MM.1S (cell line): ENCODE measurements at regions not wholly inside any gene's neighbourhood (a gene's known extent, or its start where the extent isn't known, plus 50 kb on each side); places are given as distances from the start of the nearest gene placed in this dataset.

Experiments used
- DNase-seq: peaks from one replicate; pipeline ENCODE4 v3.0.0-alpha.2; 2015
- H2AFZ ChIP-seq: fragments of 300-600 bp; sonication (generic); 2 replicates; pipeline ENCODE4 v1.6.0; 2016; ENCODE audit warnings: antibody characterized with exemption, low read length
- H3F3A ChIP-seq: fragments of 300-600 bp; sonication (generic); 2 replicates; pipeline ENCODE4 v1.6.1; 2016; ENCODE audit warnings: mild to moderate bottlenecking, antibody characterized with exemption, low read length, moderate library complexity, mixed read lengths; ENCODE audit not compliant: insufficient read depth
- H3K27ac ChIP-seq: fragments of 300-600 bp; sonication (generic); 2 replicates; pipeline ENCODE4 v1.5.1; 2016; ENCODE audit warnings: mild to moderate bottlenecking, low read length
- H3K27me3 ChIP-seq: fragments of 300-600 bp; sonication (generic); replicated peaks from 2 replicates; pipeline ENCODE4 v1.6.0; 2016; ENCODE audit warnings: low read length; ENCODE audit not compliant: insufficient read depth
- H3K36me3 ChIP-seq: fragments of 300-600 bp; sonication (generic); replicated peaks from 2 replicates; pipeline ENCODE4 v1.6.1; 2016; ENCODE audit warnings: mild to moderate bottlenecking, low read length, mixed read lengths; ENCODE audit not compliant: insufficient read depth
- H3K4me1 ChIP-seq: fragments of 300-600 bp; sonication (generic); 2 replicates; pipeline ENCODE4 v1.6.1; 2016; ENCODE audit warnings: low read length, mixed read lengths
- H3K4me2 ChIP-seq: fragments of 300-600 bp; sonication (generic); 2 replicates; pipeline ENCODE4 v1.6.0; 2016; ENCODE audit warnings: low read depth, low read length
- H3K4me3 ChIP-seq: fragments of 300-600 bp; sonication (generic); 2 replicates; pipeline ENCODE4 v1.5.1; 2016; ENCODE audit warnings: low read length, mixed read lengths
- H3K79me2 ChIP-seq: fragments of 300-600 bp; sonication (generic); 2 replicates; pipeline ENCODE4 v1.6.1; 2016; ENCODE audit warnings: mixed run types, low read length, mixed read lengths
- H3K9ac ChIP-seq: fragments of 300-600 bp; sonication (generic); 2 replicates; pipeline ENCODE4 v1.6.1; 2016; ENCODE audit warnings: low read length, mixed read lengths
- H3K9me2 ChIP-seq: fragments of 300-600 bp; sonication (generic); replicated peaks from 2 replicates; pipeline ENCODE4 v1.6.1; 2016; ENCODE audit warnings: mild to moderate bottlenecking, low read length, mixed read lengths; ENCODE audit not compliant: insufficient read depth
- H3K9me3 ChIP-seq: fragments of 300-600 bp; sonication (generic); replicated peaks from 2 replicates; pipeline ENCODE4 v1.6.1; 2016; ENCODE audit warnings: mild to moderate bottlenecking, low read length, mixed read lengths; ENCODE audit not compliant: insufficient read depth
- H4K20me1 ChIP-seq: fragments of 300-600 bp; sonication (generic); 2 replicates; pipeline ENCODE4 v1.6.1; 2016; ENCODE audit warnings: mild to moderate bottlenecking, low read length, moderate library complexity, mixed read lengths; ENCODE audit not compliant: insufficient read depth
- CTCF ChIP-seq: fragments of 300-600 bp; sonication (generic); IDR thresholded peaks from 2 replicates; pipeline ENCODE4 v1.5.1; 2016; ENCODE audit warnings: antibody characterized with exemption, low read length, mixed read lengths
- EZH2 ChIP-seq: fragments of 300-600 bp; sonication (generic); optimal IDR thresholded peaks from 2 replicates; pipeline ENCODE3; 2017; ENCODE audit warnings: low read depth, mild to moderate bottlenecking, antibody characterized with exemption, low read length, mixed read lengths
- EZH2phosphoT487 ChIP-seq: fragments of 300-600 bp; sonication (generic); IDR thresholded peaks from 2 replicates; pipeline ENCODE4 v1.6.1; 2018; ENCODE audit warnings: antibody characterized with exemption, low read length

- Histone ChIP-seq H3F3A (no peaks in the 10 kb centered on the region), H3K9ac (no peak overlapping the region), H3K9me3 (no peaks in the 10 kb centered on the region), H3K4me1 (no peaks in the 10 kb centered on the region), H3K4me3 (no peak overlapping the region), H2AFZ (no peak overlapping the region), H3K27me3 (no peaks in the 10 kb centered on the region), H3K79me2 (no peaks in the 10 kb centered on the region), H3K36me3 (no peaks in the 10 kb centered on the region), H3K9me2 (no peaks in the 10 kb centered on the region), H4K20me1 (no peaks in the 10 kb centered on the region), H3K27ac (no peak overlapping the region), H3K4me2 (no peak overlapping the region)
- TF ChIP-seq EZH2phosphoT487, result no peak
- TF ChIP-seq CTCF, result no peak
- no peak for TF ChIP-seq EZH2
- DNase-seq, result no peak
Measured at GRCh38 chr14:85273952-85274351, 256.0 kb upstream of the FLRT2 start.

GRCh38 chr14:85276161-85276978, 253.6 kb upstream of the FLRT2 start:
- Histone ChIP-seq H4K20me1 (no peaks in the 10 kb centered on the region), H3K79me2 (no peaks in the 10 kb centered on the region), H3K9me2 (no peaks in the 10 kb centered on the region), H3K4me3 (no peak overlapping the region), H3K4me1 (no peaks in the 10 kb centered on the region), H3F3A (no peaks in the 10 kb centered on the region), H2AFZ (no peak overlapping the region), H3K27me3 (no peaks in the 10 kb centered on the region), H3K27ac (no peak overlapping the region), H3K9me3 (no peaks in the 10 kb centered on the region), H3K4me2 (no peak overlapping the region), H3K9ac (no peak overlapping the region), H3K36me3 (no peaks in the 10 kb centered on the region)
- DNase-seq, result no peak
- TF ChIP-seq EZH2 (no peak), CTCF (no peak), EZH2phosphoT487 (no peak)

- Histone ChIP-seq H2AFZ (no peak overlapping the region), H3F3A (no peaks in the 10 kb centered on the region), H3K4me1 (no peaks in the 10 kb centered on the region), H3K9ac (no peak overlapping the region), H3K36me3 (no peaks in the 10 kb centered on the region), H3K79me2 (no peaks in the 10 kb centered on the region), H3K4me2 (no peak overlapping the region), H3K4me3 (no peak overlapping the region), H3K27me3 (no peaks in the 10 kb centered on the region), H4K20me1 (no peaks in the 10 kb centered on the region), H3K27ac (no peak overlapping the region), H3K9me3 (no peaks in the 10 kb centered on the region), H3K9me2 (no peaks in the 10 kb centered on the region)
- DNase-seq, result no peak
- TF ChIP-seq EZH2phosphoT487 (no peak), CTCF (no peak), EZH2 (no peak)
Measured at GRCh38 chr14:85276979-85277228, 253.0 kb upstream of the FLRT2 start.
